Endothelial cell of umbilical vein (primary cell): ENCODE measurements at regions not wholly inside any gene's neighbourhood (a gene's known extent, or its start where the extent isn't known, plus 50 kb on each side); places are given as distances from the start of the nearest gene placed in this dataset.

Experiments
- EZH2 ChIP-seq: IDR thresholded peaks from 2 replicates; pipeline ENCODE4 v1.6.1; 2012; ENCODE audit warnings: borderline replicate concordance, low read depth, mild to moderate bottlenecking, moderate library complexity, low read length, inconsistent platforms; ENCODE audit not compliant: severe bottlenecking
- POLR2AphosphoS5 ChIP-seq: IDR thresholded peaks from 2 replicates; pipeline ENCODE4 v1.6.1; 2012; ENCODE audit warnings: low read depth, mild to moderate bottlenecking, control low read depth, low read length, moderate library complexity; ENCODE audit not compliant: insufficient read depth

GRCh38 chr16:66311306-66311705, 55.2 kb upstream of the CDH5 start:
- TF ChIP-seq EZH2 (no peak), POLR2AphosphoS5 (no peak)
